GM12878 (cell line): ENCODE measurements at regions not wholly inside any gene's neighbourhood (a gene's known extent, or its start where the extent isn't known, plus 50 kb on each side); places are given as distances from the start of the nearest gene placed in this dataset.

Experiments
- ATF7 ChIP-seq: fragments of 450-650 bp; IDR thresholded peaks from 2 replicates; pipeline ENCODE4 v1.6.1; 2016; ENCODE audit warnings: low read depth, mild to moderate bottlenecking
- FOXK2 ChIP-seq: fragments of 450-650 bp; IDR thresholded peaks from 2 replicates; pipeline ENCODE4 v1.6.1; 2017; ENCODE audit warnings: mild to moderate bottlenecking, moderate library complexity
- IRF5 ChIP-seq: fragments of 450-650 bp; IDR thresholded peaks from 2 replicates; pipeline ENCODE4 v1.6.1; 2017; ENCODE audit warnings: borderline replicate concordance
- MEF2A ChIP-seq: IDR thresholded peaks from 2 replicates; pipeline ENCODE4 v1.6.1; 2011; ENCODE audit warnings: low read depth, mild to moderate bottlenecking, low read length, moderate library complexity; ENCODE audit not compliant: insufficient read depth
- MTA3 ChIP-seq: IDR thresholded peaks from 2 replicates; pipeline ENCODE4 v1.6.1; 2012; ENCODE audit warnings: low read length, inconsistent platforms, borderline replicate concordance
- NKRF ChIP-seq: fragments of 450-650 bp; conservative IDR thresholded peaks from 2 replicates; pipeline ENCODE4 v1.6.1; 2017; ENCODE audit warnings: mild to moderate bottlenecking, moderate library complexity
- NR2C1 ChIP-seq: fragments of 450-650 bp; IDR thresholded peaks from 2 replicates; pipeline ENCODE4 v1.6.1; 2017; ENCODE audit warnings: antibody characterized with exemption, mild to moderate bottlenecking, moderate library complexity
- POU2F2 ChIP-seq: IDR thresholded peaks from 3 replicates; pipeline ENCODE4 v1.6.1; 2011; ENCODE audit warnings: low read depth, mild to moderate bottlenecking, low read length, borderline replicate concordance
- RCOR1 ChIP-seq: conservative IDR thresholded peaks from 2 replicates; pipeline ENCODE4 v1.6.1; 2012; ENCODE audit warnings: low read depth, low read length, improper control_type of control experiment
- SMAD1 ChIP-seq: fragments of 450-650 bp; IDR thresholded peaks from 2 replicates; pipeline ENCODE4 v1.6.1; 2018; ENCODE audit warnings: mild to moderate bottlenecking, low read depth; ENCODE audit not compliant: partially characterized antibody
- TCF12 ChIP-seq: IDR thresholded peaks from 2 replicates; pipeline ENCODE4 v1.6.1; 2011; ENCODE audit warnings: low read depth, mild to moderate bottlenecking, low read length
- USF1 ChIP-seq: IDR thresholded peaks from 2 replicates; pipeline ENCODE4 v1.6.1; 2011; ENCODE audit warnings: borderline replicate concordance, low read depth, mild to moderate bottlenecking, moderate library complexity, mixed read lengths, low read length; ENCODE audit not compliant: insufficient read depth; ENCODE audit errors: extremely low read length
- ZBED1 ChIP-seq: IDR thresholded peaks from 2 replicates; pipeline ENCODE4 v1.6.1; 2016; ENCODE audit warnings: borderline replicate concordance
- TF ChIP-seq, protein P1 (sequence below): fragments of 450-650 bp; IDR thresholded peaks from 2 replicates; pipeline ENCODE4 v1.6.1; 2017; ENCODE audit warnings: mild to moderate bottlenecking, moderate library complexity

GRCh38 chr3:5051772-5052171 is 70.3 kb upstream of the ARL8B start (continued):
- TF ChIP-seq NR2C1 (no peak), MEF2A (peak; percentile 72; the same call in 1 of the 2 replicates), POU2F2 (0 out of 3 replicates have a peak, but pooled peaks have one; percentile 34), NKRF (no peak), TCF12 (peak; percentile 76; the same call in 1 of the 2 replicates), ZBED1 (no peak), IRF5 (no peak), USF1 (no peak), RCOR1 (0 out of 2 replicates have a peak, but pooled peaks have one; percentile 34), ATF7 (peak; percentile 77), MTA3 (no peak), FOXK2 (no peak), SMAD1 (peak; percentile 55)
- TF ChIP-seq, protein P1, sequence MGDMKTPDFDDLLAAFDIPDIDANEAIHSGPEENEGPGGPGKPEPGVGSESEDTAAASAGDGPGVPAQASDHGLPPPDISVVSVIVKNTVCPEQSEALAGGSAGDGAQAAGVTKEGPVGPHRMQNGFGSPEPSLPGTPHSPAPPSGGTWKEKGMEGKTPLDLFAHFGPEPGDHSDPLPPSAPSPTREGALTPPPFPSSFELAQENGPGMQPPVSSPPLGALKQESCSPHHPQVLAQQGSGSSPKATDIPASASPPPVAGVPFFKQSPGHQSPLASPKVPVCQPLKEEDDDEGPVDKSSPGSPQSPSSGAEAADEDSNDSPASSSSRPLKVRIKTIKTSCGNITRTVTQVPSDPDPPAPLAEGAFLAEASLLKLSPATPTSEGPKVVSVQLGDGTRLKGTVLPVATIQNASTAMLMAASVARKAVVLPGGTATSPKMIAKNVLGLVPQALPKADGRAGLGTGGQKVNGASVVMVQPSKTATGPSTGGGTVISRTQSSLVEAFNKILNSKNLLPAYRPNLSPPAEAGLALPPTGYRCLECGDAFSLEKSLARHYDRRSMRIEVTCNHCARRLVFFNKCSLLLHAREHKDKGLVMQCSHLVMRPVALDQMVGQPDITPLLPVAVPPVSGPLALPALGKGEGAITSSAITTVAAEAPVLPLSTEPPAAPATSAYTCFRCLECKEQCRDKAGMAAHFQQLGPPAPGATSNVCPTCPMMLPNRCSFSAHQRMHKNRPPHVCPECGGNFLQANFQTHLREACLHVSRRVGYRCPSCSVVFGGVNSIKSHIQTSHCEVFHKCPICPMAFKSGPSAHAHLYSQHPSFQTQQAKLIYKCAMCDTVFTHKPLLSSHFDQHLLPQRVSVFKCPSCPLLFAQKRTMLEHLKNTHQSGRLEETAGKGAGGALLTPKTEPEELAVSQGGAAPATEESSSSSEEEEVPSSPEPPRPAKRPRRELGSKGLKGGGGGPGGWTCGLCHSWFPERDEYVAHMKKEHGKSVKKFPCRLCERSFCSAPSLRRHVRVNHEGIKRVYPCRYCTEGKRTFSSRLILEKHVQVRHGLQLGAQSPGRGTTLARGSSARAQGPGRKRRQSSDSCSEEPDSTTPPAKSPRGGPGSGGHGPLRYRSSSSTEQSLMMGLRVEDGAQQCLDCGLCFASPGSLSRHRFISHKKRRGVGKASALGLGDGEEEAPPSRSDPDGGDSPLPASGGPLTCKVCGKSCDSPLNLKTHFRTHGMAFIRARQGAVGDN = no peak; the same call in 1 of the 2 replicates
